Natural killer cell (primary cell): ENCODE measurements at regions not wholly inside any gene's neighbourhood (a gene's known extent, or its start where the extent isn't known, plus 50 kb on each side); places are given as distances from the start of the nearest gene placed in this dataset.

Experiments used
- ATAC-seq, 3 donors: fragments of 150-1000 bp in 2 of 3; fragments of 200-7000 bp in 1 of 3; cut with Tn5 transposase; 1 replicate in 1 of 3; 2 replicates in 2 of 3; pipeline ENCODE4 v1.10.0; 2021; ENCODE audit warnings: mild to moderate bottlenecking in 2 of 3, moderate library complexity in 2 of 3
- DNase-seq, 2 donors: peaks; one replicate each; pipeline versions ENCODE4 v3.0.0 to v3.0.0-alpha.2; 2013 to 2021; ENCODE audit warnings: mixed read lengths in 1 of 2
- H3K27ac ChIP-seq: one replicate; pipeline ENCODE4 v1.5.1; 2013; ENCODE audit warnings: mild to moderate bottlenecking, low read length
- H3K27me3 ChIP-seq: one replicate; pipeline ENCODE4 v1.6.1; 2013; ENCODE audit warnings: low read length; ENCODE audit not compliant: control insufficient read depth, insufficient read depth
- H3K36me3 ChIP-seq: one replicate; pipeline ENCODE4 v1.6.1; 2013; ENCODE audit warnings: low read length; ENCODE audit not compliant: control insufficient read depth, insufficient read depth
- H3K4me1 ChIP-seq: one replicate; pipeline ENCODE4 v1.6.1; 2013; ENCODE audit warnings: low read length; ENCODE audit not compliant: control insufficient read depth, insufficient read depth
- H3K4me3 ChIP-seq: one replicate; pipeline ENCODE4 v1.5.1; 2013; ENCODE audit warnings: low read length
- H3K9me3 ChIP-seq: one replicate; pipeline ENCODE4 v1.6.1; 2013; ENCODE audit warnings: low read length; ENCODE audit not compliant: control insufficient read depth, insufficient read depth
- H3K27ac Mint-ChIP-seq, 2 donors: one replicate each; pipeline ENCODE4 v1.8.0; 2022; ENCODE audit warnings: mild to moderate bottlenecking in 2 of 2, mixed read lengths in 2 of 2, moderate library complexity in 1 of 2
- H3K27me3 Mint-ChIP-seq, 2 donors: one replicate each; pipeline ENCODE4 v1.8.0; 2022; ENCODE audit warnings: low read depth in 2 of 2, mixed read lengths in 2 of 2
- H3K36me3 Mint-ChIP-seq: one replicate; pipeline ENCODE4 v1.8.0; 2022; ENCODE audit warnings: mixed read lengths
- H3K4me1 Mint-ChIP-seq, 2 donors: one replicate each; pipeline ENCODE4 v1.8.0; 2022; ENCODE audit warnings: mixed read lengths in 2 of 2
- H3K4me3 Mint-ChIP-seq: one replicate; pipeline ENCODE4 v1.8.0; 2022; ENCODE audit warnings: mild to moderate bottlenecking, moderate library complexity, mixed read lengths
- H3K9me3 Mint-ChIP-seq, 2 donors: one replicate each; pipeline ENCODE4 v1.8.0; 2022; ENCODE audit warnings: mixed read lengths in 2 of 2
- CTCF ChIP-seq: fragments of 200-600 bp; IDR thresholded peaks from one replicate; pipeline ENCODE4 v1.8.0; 2022; ENCODE audit warnings: antibody characterized with exemption
- WGBS: methylation state at CpG from one replicate; pipeline ENCODE4 v1.1.7; 2013; ENCODE audit warnings: missing lambda C conversion rate; ENCODE audit not compliant: insufficient coverage; 5-methylcytosine and 5-hydroxymethylcytosine counted together
- intact Hi-C: fragments of 100-400 bp; cut with micrococcal nuclease; formaldehyde crosslinking; loops from one replicate; pipeline ENCODE4 v1.14.2; 2022

DNA sequence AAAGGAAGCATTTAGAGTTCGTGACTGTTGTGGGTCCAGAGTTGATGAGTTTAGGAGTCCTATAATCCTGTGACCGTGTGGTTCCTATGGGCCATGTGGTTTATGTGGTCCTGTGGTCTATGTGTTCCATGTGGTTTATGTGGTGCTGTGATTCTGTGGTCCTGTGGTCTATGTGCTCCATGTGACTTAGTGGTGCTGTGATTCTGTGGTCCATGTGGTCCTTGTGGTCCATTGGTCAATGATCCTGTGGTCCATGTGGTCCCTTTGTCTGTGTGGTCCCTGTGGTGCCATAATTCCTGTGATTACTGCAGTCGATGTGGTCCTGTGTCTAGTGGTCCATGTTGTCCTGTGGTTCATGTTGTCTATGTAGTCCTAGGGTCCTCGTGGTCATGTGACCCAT lies 167.3 kb downstream of the TMEM18 start:
- Mint-ChIP-seq H3K27ac (no peak overlapping the region), H3K36me3 (no peaks in the 10 kb centered on the region)
- no peak for TF ChIP-seq CTCF

GRCh38 chr2:508121-508520 lies 169.1 kb downstream of the TMEM18 start:
- H3K27me3 ChIP-seq, result no peaks in the 10 kb centered on the region
- H3K9me3 Mint-ChIP-seq, result peaks cover 0 to 2% of the 10 kb centered on the region in 2 donors
- H3K27me3 Mint-ChIP-seq, result peaks cover 18 to 24% of the 10 kb centered on the region in 2 donors
- H3K36me3 ChIP-seq, result no peaks in the 10 kb centered on the region
- peaks cover 5 to 9% of the 10 kb centered on the region in 2 donors for H3K4me1 Mint-ChIP-seq
- WGBS, result 83% methylated on average over 4 of the region's 4 CpGs
- H3K27ac ChIP-seq, result no peak overlapping the region
- intact Hi-C loops, result no loop called here
- no peaks in the 10 kb centered on the region for H3K9me3 ChIP-seq
- DNase-seq, result no peak
- H3K4me1 ChIP-seq, result no peaks in the 10 kb centered on the region
- no peak for ATAC-seq
- no peak overlapping the region for H3K4me3 ChIP-seq
- no peak overlapping the region for H3K4me3 Mint-ChIP-seq
- TF ChIP-seq CTCF, result no peak
- no peaks in the 10 kb centered on the region for H3K36me3 Mint-ChIP-seq
- no peak overlapping the region for H3K27ac Mint-ChIP-seq

More for the DNA sequence above, 167.3 kb downstream of the TMEM18 start:
- ATAC-seq (no peak), DNase-seq (no peak)
- no peak overlapping the region for H3K4me3 ChIP-seq
- no peaks in the 10 kb centered on the region for H3K27me3 ChIP-seq
- 57% methylated on average over 4 of the region's 4 CpGs for WGBS
- Mint-ChIP-seq H3K4me3 (no peak overlapping the region), H3K9me3 (peaks cover 0 to 2% of the 10 kb centered on the region in 2 donors), H3K4me1 (peaks cover 5 to 9% of the 10 kb centered on the region in 2 donors), H3K27me3 (peaks cover 17 to 23% of the 10 kb centered on the region in 2 donors)
- no peak overlapping the region for H3K27ac ChIP-seq
- H3K9me3 ChIP-seq, result no peaks in the 10 kb centered on the region
- H3K4me1 ChIP-seq, result no peaks in the 10 kb centered on the region
- intact Hi-C loops, result no loop called here
- no peaks in the 10 kb centered on the region for H3K36me3 ChIP-seq

DNA sequence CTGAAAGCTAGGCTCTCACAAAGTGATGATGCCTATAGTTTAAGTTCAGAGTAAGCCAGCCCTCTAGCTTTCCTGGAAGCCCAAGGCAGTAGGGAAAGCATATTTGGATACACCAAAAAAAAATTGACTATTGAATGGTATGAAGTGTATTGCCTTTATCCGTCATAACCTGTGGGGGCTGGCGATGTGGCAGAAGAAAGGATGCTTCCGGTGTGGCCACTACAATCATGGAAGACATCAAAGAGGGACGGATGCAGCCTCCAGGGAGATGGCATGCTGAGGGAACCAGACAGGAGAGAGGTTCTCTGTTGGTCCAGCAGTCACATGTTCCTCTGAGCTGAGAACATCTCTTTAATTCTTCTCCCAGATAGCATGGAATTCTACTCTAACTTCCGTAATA lies 170.3 kb downstream of the TMEM18 start:
- peaks cover 14 to 15% of the 10 kb centered on the region in 2 donors for H3K27me3 Mint-ChIP-seq
- ATAC-seq (no peak), DNase-seq (no peak)
- no peak overlapping the region for H3K27ac Mint-ChIP-seq
- H3K4me3 Mint-ChIP-seq, result no peak overlapping the region
- WGBS, result 96% methylated on average over 4 of the region's 5 CpGs
- H3K27ac ChIP-seq, result no peak overlapping the region
- peaks cover 5 to 9% of the 10 kb centered on the region in 2 donors for H3K4me1 Mint-ChIP-seq
- no peaks in the 10 kb centered on the region for H3K9me3 ChIP-seq
- H3K9me3 Mint-ChIP-seq, result peaks cover 0 to 2% of the 10 kb centered on the region in 2 donors
- H3K4me1 ChIP-seq, result no peaks in the 10 kb centered on the region
- no peaks in the 10 kb centered on the region for H3K27me3 ChIP-seq
- no peaks in the 10 kb centered on the region for H3K36me3 ChIP-seq
- intact Hi-C loops, result no loop called here
- no peak overlapping the region for H3K4me3 ChIP-seq
- TF ChIP-seq CTCF, result no peak
- H3K36me3 Mint-ChIP-seq, result no peaks in the 10 kb centered on the region

- Mint-ChIP-seq H3K9me3 (peaks cover 0 to 2% of the 10 kb centered on the region in 2 donors), H3K36me3 (no peaks in the 10 kb centered on the region), H3K4me3 (no peak overlapping the region), H3K27ac (no peak overlapping the region), H3K4me1 (peaks cover 5 to 9% of the 10 kb centered on the region in 2 donors), H3K27me3 (peaks cover 14 to 15% of the 10 kb centered on the region in 2 donors)
- no peaks in the 10 kb centered on the region for H3K27me3 ChIP-seq
- ATAC-seq, result no peak
- H3K4me1 ChIP-seq, result no peaks in the 10 kb centered on the region
- 80% methylated on average over 6 of the region's 6 CpGs for WGBS
- no peaks in the 10 kb centered on the region for H3K36me3 ChIP-seq
- no peak overlapping the region for H3K4me3 ChIP-seq
- intact Hi-C loops, result no loop called here
- no peak for TF ChIP-seq CTCF
- no peaks in the 10 kb centered on the region for H3K9me3 ChIP-seq
- no peak overlapping the region for H3K27ac ChIP-seq
- no peak for DNase-seq
Measured at GRCh38 chr2:506451-506850, 170.8 kb downstream of the TMEM18 start.
